ENCODE measurements at regions not wholly inside any gene's neighbourhood (a gene's known extent, or its start where the extent isn't known, plus 50 kb on each side); places are given as distances from the start of the nearest gene placed in this dataset.

- no peak overlapping the region for H3K27ac Mint-ChIP-seq (ENCODE audit: low read depth, unreplicated experiment)
- no TSS peak for BruUV-seq (replicated peaks)
- POLR2A ChIA-PET = interaction anchor here (0.9 kb wide), 1 partner anchor 79 kb away, joined by 3 read pairs; no protein-coding TSS in a partner anchor
- H3K9me3 Mint-ChIP-seq (ENCODE audit: unreplicated experiment) = no peaks in the 10 kb centered on the region
- no peak for TF ChIP-seq CTCF (IDR thresholded peaks at IDR 0.05; ENCODE audit: unreplicated experiment)
- DNase-seq (ENCODE audit: unreplicated experiment) = peak; percentile 49
- intact Hi-C loops (cut with micrococcal nuclease) = no loop called here
- no peak overlapping the region for H3K4me3 Mint-ChIP-seq (ENCODE audit: unreplicated experiment)
- no peaks in the 10 kb centered on the region for H3K4me1 Mint-ChIP-seq (ENCODE audit: insufficient read depth, unreplicated experiment)
- H3K27me3 Mint-ChIP-seq (ENCODE audit: insufficient read depth, unreplicated experiment) = peaks cover 16% of the 10 kb centered on the region
- CTCF ChIA-PET = no interaction called here
- no peaks in the 10 kb centered on the region for H3K36me3 Mint-ChIP-seq (ENCODE audit: insufficient read depth, unreplicated experiment)
Observed at GRCh38 chr6:62390401-62390800, 104.4 kb upstream of the KHDRBS2 start.

- no peak overlapping the region for H3K27ac Mint-ChIP-seq (ENCODE audit: low read depth, unreplicated experiment)
- intact Hi-C loops (cut with micrococcal nuclease) = no loop called here
- BruUV-seq (replicated peaks) = no TSS peak
- no peak for TF ChIP-seq CTCF (IDR thresholded peaks at IDR 0.05; ENCODE audit: unreplicated experiment)
- H3K4me3 Mint-ChIP-seq (ENCODE audit: unreplicated experiment) = no peak overlapping the region
- no peaks in the 10 kb centered on the region for H3K36me3 Mint-ChIP-seq (ENCODE audit: insufficient read depth, unreplicated experiment)
- H3K4me1 Mint-ChIP-seq (ENCODE audit: insufficient read depth, unreplicated experiment) = peaks cover 6% of the 10 kb centered on the region
- ChIA-PET POLR2A (no interaction called here), CTCF (no interaction called here)
- H3K9me3 Mint-ChIP-seq (ENCODE audit: unreplicated experiment) = no peaks in the 10 kb centered on the region
- DNase-seq (ENCODE audit: unreplicated experiment) = no peak
- H3K27me3 Mint-ChIP-seq (ENCODE audit: insufficient read depth, unreplicated experiment) = peaks cover 49% of the 10 kb centered on the region
Observed at GRCh38 chr6:62371453-62372210, 85.6 kb upstream of the KHDRBS2 start.

GRCh38 chr6:62367601-62368000 is 81.6 kb upstream of the KHDRBS2 start:
- intact Hi-C loops (cut with micrococcal nuclease) = no loop called here
- DNase-seq (ENCODE audit: unreplicated experiment) = no peak
- BruUV-seq (replicated peaks) = no TSS peak
- H3K27ac Mint-ChIP-seq (ENCODE audit: low read depth, unreplicated experiment) = no peak overlapping the region
- H3K27me3 Mint-ChIP-seq (ENCODE audit: insufficient read depth, unreplicated experiment) = peaks cover 31% of the 10 kb centered on the region
- no peaks in the 10 kb centered on the region for H3K9me3 Mint-ChIP-seq (ENCODE audit: unreplicated experiment)
- no peak for TF ChIP-seq CTCF (IDR thresholded peaks at IDR 0.05; ENCODE audit: unreplicated experiment)
- no peaks in the 10 kb centered on the region for H3K36me3 Mint-ChIP-seq (ENCODE audit: insufficient read depth, unreplicated experiment)
- CTCF ChIA-PET = interaction anchor here (0.6 kb wide), 1 partner anchor 45 kb away, joined by 3 read pairs; no protein-coding TSS in a partner anchor
- H3K4me3 Mint-ChIP-seq (ENCODE audit: unreplicated experiment) = no peak overlapping the region
- no peaks in the 10 kb centered on the region for H3K4me1 Mint-ChIP-seq (ENCODE audit: insufficient read depth, unreplicated experiment)
- POLR2A ChIA-PET = no interaction called here

- ChIA-PET POLR2A (interaction anchor here (0.7 kb wide), 1 partner anchor 944 kb away, joined by 4 read pairs; no protein-coding TSS in a partner anchor), CTCF (no interaction called here)
- no peak overlapping the region for H3K4me3 Mint-ChIP-seq (ENCODE audit: unreplicated experiment)
- BruUV-seq (replicated peaks) = no TSS peak
- no peaks in the 10 kb centered on the region for H3K36me3 Mint-ChIP-seq (ENCODE audit: insufficient read depth, unreplicated experiment)
- TF ChIP-seq CTCF (IDR thresholded peaks at IDR 0.05; ENCODE audit: unreplicated experiment) = no peak
- H3K27me3 Mint-ChIP-seq (ENCODE audit: insufficient read depth, unreplicated experiment) = peaks cover 39% of the 10 kb centered on the region
- H3K4me1 Mint-ChIP-seq (ENCODE audit: insufficient read depth, unreplicated experiment) = no peaks in the 10 kb centered on the region
- no peak overlapping the region for H3K27ac Mint-ChIP-seq (ENCODE audit: low read depth, unreplicated experiment)
- no peaks in the 10 kb centered on the region for H3K9me3 Mint-ChIP-seq (ENCODE audit: unreplicated experiment)
- no peak for DNase-seq (ENCODE audit: unreplicated experiment)
- intact Hi-C loops (cut with micrococcal nuclease) = no loop called here
Observed at GRCh38 chr6:62362097-62362496, 76.1 kb upstream of the KHDRBS2 start.
